ENCODE measurements at regions not wholly inside any gene's neighbourhood (a gene's known extent, or its start where the extent isn't known, plus 50 kb on each side); places are given as distances from the start of the nearest gene placed in this dataset.
"Not testable (repeated sequence)": the region's sequence is repeated elsewhere in the genome, so short reads cannot be mapped to it uniquely, and the experiment has no call there.

- no peak overlapping the region for H3K27ac Mint-ChIP-seq
- intact Hi-C loops (cut with micrococcal nuclease): no loop called here
- H3K27me3 Mint-ChIP-seq (ENCODE audit: insufficient read depth): no peaks in the 10 kb centered on the region
- DNase-seq (ENCODE audit: low spot score): no peak
- H3K4me1 Mint-ChIP-seq (ENCODE audit: low read depth): no peaks in the 10 kb centered on the region
- peaks cover 28% of the 10 kb centered on the region for H3K36me3 Mint-ChIP-seq (ENCODE audit: low read depth)
- peaks cover 18% of the 10 kb centered on the region for H3K9me3 Mint-ChIP-seq
- H3K4me3 Mint-ChIP-seq: no peak overlapping the region
Observed at GRCh38 chr4:122973465-122973864, 51.1 kb upstream of the NUDT6 start.

GRCh38 chr4:122976111-122976510, 53.7 kb upstream of the NUDT6 start:
- H3K27ac Mint-ChIP-seq: no peak overlapping the region
- H3K9me3 Mint-ChIP-seq: peaks cover 18% of the 10 kb centered on the region
- intact Hi-C loops (cut with micrococcal nuclease): no loop called here
- no peaks in the 10 kb centered on the region for H3K27me3 Mint-ChIP-seq (ENCODE audit: insufficient read depth)
- peaks cover 45% of the 10 kb centered on the region for H3K36me3 Mint-ChIP-seq (ENCODE audit: low read depth)
- no peaks in the 10 kb centered on the region for H3K4me1 Mint-ChIP-seq (ENCODE audit: low read depth)
- DNase-seq (ENCODE audit: low spot score): no peak
- H3K4me3 Mint-ChIP-seq: no peak overlapping the region

GRCh38 chr4:122977103-122977502, 54.7 kb upstream of the NUDT6 start:
- Mint-ChIP-seq H3K27ac (no peak overlapping the region), H3K36me3 (ENCODE audit: low read depth) (peaks cover 51% of the 10 kb centered on the region), H3K4me3 (no peak overlapping the region), H3K9me3 (peaks cover 18% of the 10 kb centered on the region), H3K27me3 (ENCODE audit: insufficient read depth) (no peaks in the 10 kb centered on the region), H3K4me1 (ENCODE audit: low read depth) (no peaks in the 10 kb centered on the region)
- intact Hi-C loops (cut with micrococcal nuclease): no loop called here
- DNase-seq (ENCODE audit: low spot score): no peak

GRCh38 chr4:122978109-122978508, 55.7 kb upstream of the NUDT6 start:
- H3K4me1 Mint-ChIP-seq (ENCODE audit: low read depth): no peaks in the 10 kb centered on the region
- no peak overlapping the region for H3K27ac Mint-ChIP-seq
- intact Hi-C loops (cut with micrococcal nuclease): no loop called here
- no peak overlapping the region for H3K4me3 Mint-ChIP-seq
- no peaks in the 10 kb centered on the region for H3K27me3 Mint-ChIP-seq (ENCODE audit: insufficient read depth)
- peaks cover 19% of the 10 kb centered on the region for H3K9me3 Mint-ChIP-seq
- no peak for DNase-seq (ENCODE audit: low spot score)
- peaks cover 56% of the 10 kb centered on the region for H3K36me3 Mint-ChIP-seq (ENCODE audit: low read depth)

- H3K27me3 Mint-ChIP-seq (ENCODE audit: insufficient read depth): no peaks in the 10 kb centered on the region
- no peak for DNase-seq (ENCODE audit: low spot score)
- no peak overlapping the region for H3K27ac Mint-ChIP-seq
- H3K9me3 Mint-ChIP-seq: peaks cover 26% of the 10 kb centered on the region
- no peaks in the 10 kb centered on the region for H3K4me1 Mint-ChIP-seq (ENCODE audit: low read depth)
- intact Hi-C loops (cut with micrococcal nuclease): no loop called here
- peaks cover 58% of the 10 kb centered on the region for H3K36me3 Mint-ChIP-seq (ENCODE audit: low read depth)
- H3K4me3 Mint-ChIP-seq: no peak overlapping the region
Observed at GRCh38 chr4:122978789-122979188, 56.4 kb upstream of the NUDT6 start.

GRCh38 chr4:122980860-122981259, 58.5 kb upstream of the NUDT6 start:
- H3K4me3 Mint-ChIP-seq: no peak overlapping the region
- DNase-seq (ENCODE audit: low spot score): no peak
- H3K27ac Mint-ChIP-seq: no peak overlapping the region
- intact Hi-C loops (cut with micrococcal nuclease): no loop called here
- H3K4me1 Mint-ChIP-seq (ENCODE audit: low read depth): no peaks in the 10 kb centered on the region
- peaks cover 33% of the 10 kb centered on the region for H3K9me3 Mint-ChIP-seq
- H3K27me3 Mint-ChIP-seq (ENCODE audit: insufficient read depth): no peaks in the 10 kb centered on the region
- H3K36me3 Mint-ChIP-seq (ENCODE audit: low read depth): peaks cover 64% of the 10 kb centered on the region

- DNase-seq (ENCODE audit: low spot score): no peak
- H3K27me3 Mint-ChIP-seq (ENCODE audit: insufficient read depth): no peaks in the 10 kb centered on the region
- H3K9me3 Mint-ChIP-seq: peaks cover 49% of the 10 kb centered on the region
- H3K4me1 Mint-ChIP-seq (ENCODE audit: low read depth): no peaks in the 10 kb centered on the region
- no peak overlapping the region for H3K27ac Mint-ChIP-seq
- no peak overlapping the region for H3K4me3 Mint-ChIP-seq
- H3K36me3 Mint-ChIP-seq (ENCODE audit: low read depth): peaks cover 43% of the 10 kb centered on the region
- intact Hi-C loops (cut with micrococcal nuclease): no loop called here
Observed at GRCh38 chr4:122988696-122989095, 66.3 kb upstream of the NUDT6 start.

- intact Hi-C loops (cut with micrococcal nuclease): loop anchor here (10.0 kb wide), 1 partner anchor 356 kb away; no protein-coding TSS in a partner anchor
- DNase-seq (ENCODE audit: low spot score): no peak
- no peak overlapping the region for H3K4me3 Mint-ChIP-seq
- H3K27me3 Mint-ChIP-seq (ENCODE audit: insufficient read depth): no peaks in the 10 kb centered on the region
- no peak overlapping the region for H3K27ac Mint-ChIP-seq
- H3K4me1 Mint-ChIP-seq (ENCODE audit: low read depth): no peaks in the 10 kb centered on the region
- H3K36me3 Mint-ChIP-seq (ENCODE audit: low read depth): peaks cover 25% of the 10 kb centered on the region
- peaks cover 30% of the 10 kb centered on the region for H3K9me3 Mint-ChIP-seq
Observed at GRCh38 chr4:122990891-122991290, 68.5 kb upstream of the NUDT6 start.

GRCh38 chr4:122992057-122992456, 69.7 kb upstream of the NUDT6 start:
- no peak for DNase-seq (ENCODE audit: low spot score)
- H3K4me3 Mint-ChIP-seq: no peak overlapping the region
- peaks cover under 1% of the 10 kb centered on the region for H3K4me1 Mint-ChIP-seq (ENCODE audit: low read depth)
- no peaks in the 10 kb centered on the region for H3K27me3 Mint-ChIP-seq (ENCODE audit: insufficient read depth)
- no peak overlapping the region for H3K27ac Mint-ChIP-seq
- H3K9me3 Mint-ChIP-seq: peaks cover 20% of the 10 kb centered on the region
- intact Hi-C loops (cut with micrococcal nuclease): loop anchor here (10.0 kb wide), 1 partner anchor 357 kb away; no protein-coding TSS in a partner anchor
- peaks cover 21% of the 10 kb centered on the region for H3K36me3 Mint-ChIP-seq (ENCODE audit: low read depth)

- no peaks in the 10 kb centered on the region for H3K27me3 Mint-ChIP-seq (ENCODE audit: insufficient read depth)
- peaks cover 21% of the 10 kb centered on the region for H3K36me3 Mint-ChIP-seq (ENCODE audit: low read depth)
- H3K4me3 Mint-ChIP-seq: no peak overlapping the region
- H3K9me3 Mint-ChIP-seq: peaks cover 15% of the 10 kb centered on the region
- no peak overlapping the region for H3K27ac Mint-ChIP-seq
- intact Hi-C loops (cut with micrococcal nuclease): loop anchor here (10.0 kb wide), 1 partner anchor 358 kb away; no protein-coding TSS in a partner anchor
- H3K4me1 Mint-ChIP-seq (ENCODE audit: low read depth): peaks cover 7% of the 10 kb centered on the region
- no peak for DNase-seq (ENCODE audit: low spot score)
Observed at GRCh38 chr4:122992641-122993040, 70.2 kb upstream of the NUDT6 start.

- H3K27me3 Mint-ChIP-seq (ENCODE audit: insufficient read depth): no peaks in the 10 kb centered on the region
- no peak for DNase-seq (ENCODE audit: low spot score)
- intact Hi-C loops (cut with micrococcal nuclease): loop anchor here (10.0 kb wide), 1 partner anchor 362 kb away; no protein-coding TSS in a partner anchor
- H3K9me3 Mint-ChIP-seq: no peaks in the 10 kb centered on the region
- no peak overlapping the region for H3K27ac Mint-ChIP-seq
- H3K4me3 Mint-ChIP-seq: no peak overlapping the region
- H3K4me1 Mint-ChIP-seq (ENCODE audit: low read depth): peaks cover 15% of the 10 kb centered on the region
- H3K36me3 Mint-ChIP-seq (ENCODE audit: low read depth): peaks cover 16% of the 10 kb centered on the region
Observed at GRCh38 chr4:122996350-122996749, 74.0 kb upstream of the NUDT6 start.

GRCh38 chr4:122997463-122998101, 75.2 kb upstream of the NUDT6 start:
- intact Hi-C loops (cut with micrococcal nuclease): loop anchor here (10.0 kb wide), 1 partner anchor 363 kb away; no protein-coding TSS in a partner anchor
- no peak for DNase-seq (ENCODE audit: low spot score)
- H3K9me3 Mint-ChIP-seq: no peaks in the 10 kb centered on the region
- no peaks in the 10 kb centered on the region for H3K27me3 Mint-ChIP-seq (ENCODE audit: insufficient read depth)
- no peak overlapping the region for H3K4me3 Mint-ChIP-seq
- H3K36me3 Mint-ChIP-seq (ENCODE audit: low read depth): peaks cover 16% of the 10 kb centered on the region
- peaks cover 15% of the 10 kb centered on the region for H3K4me1 Mint-ChIP-seq (ENCODE audit: low read depth)
- no peak overlapping the region for H3K27ac Mint-ChIP-seq

GRCh38 chr4:123004079-123004478, 81.7 kb upstream of the NUDT6 start:
- H3K27ac Mint-ChIP-seq: not testable (repeated sequence)

GRCh38 chr4:123005126-123005525, 82.7 kb upstream of the NUDT6 start:
- DNase-seq (ENCODE audit: low spot score); H3K4me3 Mint-ChIP-seq; H3K9me3 Mint-ChIP-seq; intact Hi-C loops (cut with micrococcal nuclease); H3K27ac Mint-ChIP-seq; H3K4me1 Mint-ChIP-seq (ENCODE audit: low read depth); H3K27me3 Mint-ChIP-seq (ENCODE audit: insufficient read depth): not testable (repeated sequence)
- H3K36me3 Mint-ChIP-seq (ENCODE audit: low read depth): peaks cover 22% of the 10 kb centered on the region

More at GRCh38 chr4:123004079-123004478, 81.7 kb upstream of the NUDT6 start:
- H3K27me3 Mint-ChIP-seq (ENCODE audit: insufficient read depth); H3K4me1 Mint-ChIP-seq (ENCODE audit: low read depth); intact Hi-C loops (cut with micrococcal nuclease); H3K4me3 Mint-ChIP-seq; H3K9me3 Mint-ChIP-seq; DNase-seq (ENCODE audit: low spot score): not testable (repeated sequence)
- H3K36me3 Mint-ChIP-seq (ENCODE audit: low read depth): peaks cover 20% of the 10 kb centered on the region
